HG03064 (cell line): ENCODE measurements at regions not wholly inside any gene's neighbourhood (a gene's known extent, or its start where the extent isn't known, plus 50 kb on each side); places are given as distances from the start of the nearest gene placed in this dataset.
"Not testable (repeated sequence)": the region's sequence is repeated elsewhere in the genome, so short reads cannot be mapped to it uniquely, and the experiment has no call there.

ENCODE experiments used
- ATAC-seq: cut with Tn5 transposase; IDR thresholded peaks from one replicate; pipeline ENCODE4 v1.9.1; 2021; ENCODE audit warnings: low read depth; ENCODE audit not compliant: unreplicated experiment

DNA sequence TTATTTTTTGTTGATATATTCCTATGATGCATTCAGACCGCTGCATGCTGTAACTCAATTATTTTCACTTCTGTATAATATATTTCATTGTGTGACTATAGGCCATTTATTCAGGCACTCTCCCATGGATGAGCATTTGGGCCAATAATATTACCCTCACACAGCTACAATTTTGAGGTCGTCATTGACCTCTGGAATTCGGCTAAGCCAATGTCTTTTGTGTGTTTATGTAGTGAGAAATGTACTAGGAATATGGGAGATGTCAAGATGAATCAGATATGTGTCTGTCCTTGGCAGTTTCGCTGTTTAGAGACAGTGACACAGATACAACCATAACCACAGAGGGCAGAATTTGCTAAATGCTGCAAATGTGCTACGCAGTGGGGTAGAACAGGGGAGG lies 474.2 kb downstream of the ADRA2A start:
- no peak for ATAC-seq

DNA sequence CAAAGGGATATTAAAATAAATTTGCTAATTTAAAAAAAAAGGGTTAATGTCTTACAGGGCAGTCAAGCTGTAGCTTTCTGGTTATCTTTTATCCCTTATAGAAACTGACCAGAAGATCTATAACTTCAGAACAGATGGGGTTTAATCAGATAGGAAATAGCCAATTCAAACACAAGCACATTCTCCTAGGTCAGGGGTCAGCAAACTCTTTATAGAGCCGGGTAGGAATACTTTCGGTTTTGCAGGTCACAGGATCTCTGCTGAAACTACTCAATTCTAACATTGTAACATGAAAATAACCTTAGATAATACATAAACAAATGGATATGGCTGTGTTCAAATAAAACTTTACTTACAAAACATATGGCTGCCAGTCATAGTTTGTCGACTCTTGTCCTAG lies 479.8 kb downstream of the ADRA2A start:
- no peak for ATAC-seq

GRCh38 chr10:111558211-111558610 lies 481.4 kb downstream of the ADRA2A start:
- no peak for ATAC-seq

- no peak for ATAC-seq
Observed at GRCh38 chr10:111560027-111560426, 483.2 kb downstream of the ADRA2A start.

DNA sequence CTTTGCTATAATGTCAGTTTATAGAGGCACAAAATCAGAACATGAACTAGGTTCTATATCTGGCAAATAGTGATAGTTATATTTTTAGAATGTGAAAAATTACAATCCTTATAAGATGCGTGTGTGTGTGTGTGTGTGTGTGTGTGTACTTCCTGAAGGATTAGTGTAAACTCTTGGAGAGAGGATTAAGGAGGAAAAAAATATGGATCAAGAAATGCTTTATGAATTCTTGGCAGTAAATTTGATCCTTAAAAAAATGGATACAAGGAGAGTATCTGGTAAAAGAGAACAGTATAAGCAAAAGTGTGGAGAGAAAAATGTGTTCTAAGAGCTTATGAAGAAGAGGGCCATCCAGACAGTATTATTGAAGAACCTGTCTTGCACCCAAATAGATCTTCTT lies 484.3 kb downstream of the ADRA2A start:
- ATAC-seq: no peak

DNA sequence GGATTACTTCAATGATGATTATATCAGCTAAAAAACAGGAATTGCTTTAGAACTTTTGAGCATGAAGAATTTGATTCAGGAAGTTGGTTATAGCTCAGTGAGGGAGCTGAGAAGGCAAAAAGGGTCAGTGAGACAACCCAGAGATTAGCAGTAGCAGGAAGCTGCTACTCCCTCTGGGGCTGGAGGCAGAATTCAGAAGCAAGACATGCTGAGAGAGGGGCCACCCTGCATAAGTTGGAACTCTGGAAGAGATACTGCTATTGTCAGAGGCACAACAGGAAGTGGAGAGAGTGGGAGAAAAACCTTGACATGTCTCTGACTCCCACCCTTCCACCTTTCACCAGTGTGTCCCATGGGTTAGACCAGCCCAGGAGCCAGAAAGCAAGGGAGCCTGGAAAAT lies 488.7 kb downstream of the ADRA2A start:
- no peak for ATAC-seq

GRCh38 chr10:111578076-111578475 lies 501.2 kb downstream of the ADRA2A start:
- no peak for ATAC-seq

DNA sequence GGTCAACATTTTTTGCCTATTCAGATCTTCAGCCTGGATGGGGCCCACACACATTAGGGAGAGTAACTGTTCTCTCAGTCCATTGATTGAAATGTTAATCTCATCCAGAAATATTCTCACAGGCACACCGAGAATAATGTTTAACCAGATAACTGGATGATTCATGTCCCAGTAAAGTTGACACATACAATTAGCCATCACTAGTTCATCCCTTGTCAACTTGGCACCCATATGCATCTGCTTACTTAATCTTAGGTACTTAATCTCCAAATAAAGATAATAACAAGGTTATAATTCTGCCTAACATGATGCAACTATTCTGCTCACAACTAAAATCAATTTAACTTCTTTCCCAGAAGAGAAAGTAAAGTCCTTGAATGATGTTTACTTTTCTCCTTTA lies 502.6 kb downstream of the ADRA2A start:
- ATAC-seq: no peak

GRCh38 chr10:111590703-111591102 lies 513.9 kb downstream of the ADRA2A start:
- ATAC-seq: no peak

GRCh38 chr10:111593578-111593977 lies 516.7 kb downstream of the ADRA2A start:
- no peak for ATAC-seq

- no peak for ATAC-seq
Observed at GRCh38 chr10:111595173-111595572, 518.3 kb downstream of the ADRA2A start.

- peak; percentile 66 for ATAC-seq
Observed at GRCh38 chr10:111598433-111599059, 521.7 kb downstream of the ADRA2A start.

- no peak for ATAC-seq
Observed at GRCh38 chr10:111599943-111600342, 523.1 kb downstream of the ADRA2A start.

GRCh38 chr10:111600772-111601171 lies 523.9 kb downstream of the ADRA2A start:
- no peak for ATAC-seq

DNA sequence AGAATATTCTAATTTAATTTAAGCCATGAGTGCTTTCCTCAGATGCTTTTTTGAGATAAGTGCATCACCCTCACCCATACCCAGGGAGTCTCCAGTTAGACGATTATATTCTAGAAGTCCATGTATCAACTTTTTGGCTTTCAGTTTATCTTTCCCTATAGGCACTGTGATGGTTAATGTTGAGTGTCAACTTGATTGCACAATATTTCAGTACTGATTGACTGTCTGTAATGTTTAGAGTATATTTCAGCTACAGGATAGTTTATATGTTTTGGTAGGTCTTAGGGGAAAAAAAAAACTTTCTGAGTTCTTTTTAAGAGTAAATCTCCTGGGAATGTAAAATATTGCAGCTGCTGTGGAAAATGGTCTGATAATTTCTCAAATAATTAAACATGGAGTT lies 535.4 kb downstream of the ADRA2A start:
- no peak for ATAC-seq

GRCh38 chr10:111634191-111634590 lies 549.4 kb downstream of the GPAM start:
- ATAC-seq: no peak

DNA sequence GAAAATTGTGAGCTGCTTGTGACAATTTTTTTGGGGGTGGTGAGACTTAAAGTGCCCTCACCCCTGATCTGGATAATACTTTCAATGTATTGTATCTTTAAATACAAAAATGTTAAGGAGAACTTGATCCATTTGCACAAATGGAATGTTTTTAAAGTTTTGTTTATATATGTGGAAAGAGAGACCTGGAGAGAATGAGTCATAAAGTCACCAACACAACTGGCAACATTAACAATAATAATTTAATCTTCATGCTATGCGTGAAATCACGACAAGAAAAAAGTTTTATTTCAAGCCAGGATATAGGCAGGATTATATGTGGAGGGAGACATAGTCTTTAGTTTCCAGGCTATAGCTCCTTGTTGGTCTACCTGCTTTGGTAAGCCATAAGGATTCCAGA lies 537.5 kb downstream of the GPAM start:
- ATAC-seq: no peak

GRCh38 chr10:111648046-111648445 lies 535.5 kb downstream of the GPAM start:
- ATAC-seq: no peak

DNA sequence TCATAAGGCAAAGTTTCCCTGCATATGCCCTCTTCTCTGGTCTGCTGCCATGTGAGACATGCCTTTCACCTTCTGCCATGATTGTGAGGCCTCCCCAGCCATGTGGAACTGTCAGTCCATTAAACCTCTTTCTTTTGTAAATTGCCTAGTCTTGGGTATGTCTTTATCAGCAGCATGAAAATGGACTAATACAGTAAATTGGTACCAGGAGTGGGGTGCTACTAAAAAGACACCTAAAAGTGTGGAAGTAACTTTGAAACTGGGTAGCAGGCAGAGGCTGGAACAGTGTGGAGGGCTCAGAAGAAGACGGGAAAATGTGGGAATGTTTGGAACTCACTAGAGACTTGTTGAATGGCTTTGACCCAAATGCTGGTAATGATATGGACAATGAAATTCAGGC lies 534.5 kb downstream of the GPAM start:
- not testable (repeated sequence) for ATAC-seq

- no peak for ATAC-seq
Observed at GRCh38 chr10:111650088-111650487, 533.5 kb downstream of the GPAM start.

DNA sequence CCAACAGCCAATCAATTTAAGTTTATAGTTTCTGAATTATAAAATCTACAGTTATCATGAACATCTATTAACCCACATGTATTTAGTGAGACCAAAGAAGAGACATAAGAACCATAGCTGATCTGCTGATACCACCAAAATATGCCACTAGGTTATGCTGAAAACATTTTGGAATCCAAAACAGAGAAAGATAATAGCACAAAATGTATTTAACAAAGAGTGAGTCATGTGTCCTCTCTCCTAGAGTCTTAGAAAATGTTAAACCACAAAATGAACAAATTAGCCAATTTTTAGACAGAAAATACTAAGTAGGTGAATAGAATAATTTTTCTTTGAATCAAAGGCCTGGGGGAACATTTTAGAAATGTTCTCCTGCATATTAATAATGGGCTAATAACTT lies 527.5 kb downstream of the GPAM start:
- ATAC-seq: no peak

GRCh38 chr10:111677759-111678158 lies 505.8 kb downstream of the GPAM start:
- no peak for ATAC-seq

GRCh38 chr10:111686796-111687195 lies 496.8 kb downstream of the GPAM start:
- no peak for ATAC-seq
